AG08395 (cell line): ENCODE measurements at regions not wholly inside any gene's neighbourhood (a gene's known extent, or its start where the extent isn't known, plus 50 kb on each side); places are given as distances from the start of the nearest gene placed in this dataset.

Experiments
- DNase-seq: peaks from one replicate; pipeline ENCODE4 v3.0.0; 2012; ENCODE audit warnings: mixed read lengths, low spot score

DNA sequence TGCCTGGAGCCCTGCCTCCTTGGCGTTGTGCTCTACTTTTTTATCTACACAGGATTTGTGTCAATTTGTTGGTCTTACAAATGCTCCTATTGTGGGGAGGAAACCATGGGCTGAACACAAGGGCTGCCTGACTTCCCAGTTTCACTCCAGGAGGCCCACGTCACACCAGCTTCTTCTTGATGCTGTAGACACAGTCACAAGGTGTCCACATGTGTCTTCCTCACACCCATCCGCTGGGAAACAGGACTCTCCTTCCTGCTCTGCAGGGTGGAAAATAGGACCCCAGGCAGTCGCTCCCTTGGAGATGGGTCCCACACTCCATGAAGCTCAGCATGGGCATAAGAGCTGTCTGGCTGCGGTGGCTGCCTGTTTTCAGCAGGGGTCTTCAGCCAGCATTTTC is 468.2 kb downstream of the EPHA4 start:
- DNase-seq: peak; percentile 5

DNA sequence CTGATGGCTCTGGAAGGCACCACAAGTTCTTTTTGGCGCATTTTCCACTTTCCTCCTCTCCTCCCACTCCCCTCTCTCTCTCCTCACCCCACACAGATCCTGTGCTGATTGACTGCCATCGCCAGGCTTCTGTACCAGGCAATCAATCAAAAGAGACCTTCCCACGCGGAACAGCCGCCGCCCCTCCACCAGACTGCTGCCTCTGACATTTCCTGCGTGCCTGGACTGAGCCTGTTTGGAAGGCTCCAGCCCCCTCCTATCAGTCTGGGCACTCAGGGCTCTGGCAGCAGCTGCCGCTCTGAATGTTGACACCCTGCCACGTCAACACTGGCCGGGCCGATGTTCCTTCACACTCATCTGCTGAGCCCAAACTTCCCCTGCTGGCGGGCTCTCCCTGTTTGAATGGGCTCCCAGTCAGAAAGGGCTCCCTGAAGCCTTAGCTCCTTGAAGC is 467.7 kb downstream of the EPHA4 start:
- DNase-seq: peak; percentile 57

GRCh38 chr2:221106241-221106640 is 465.9 kb downstream of the EPHA4 start:
- DNase-seq: no peak

- no peak for DNase-seq
Measured at GRCh38 chr2:221107424-221107823, 464.7 kb downstream of the EPHA4 start.

DNA sequence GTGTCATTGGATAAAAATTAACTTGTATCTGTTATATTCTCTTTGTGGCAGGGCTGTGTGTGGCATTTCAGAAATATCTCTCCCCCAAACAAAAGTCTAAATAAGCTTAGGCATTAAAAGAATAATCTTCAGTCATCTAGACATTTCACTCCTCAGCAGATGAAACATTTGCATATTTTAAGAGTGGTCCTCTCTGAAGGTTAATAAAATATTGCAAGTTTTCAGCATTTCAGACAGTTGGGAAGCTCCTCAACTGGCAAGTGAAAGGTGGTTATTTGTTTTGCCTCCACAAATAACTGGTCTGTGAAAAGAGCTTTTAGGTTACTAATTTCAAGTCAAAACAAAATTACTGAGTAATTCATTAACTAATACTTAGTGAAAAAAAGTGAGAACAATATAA is 462.6 kb downstream of the EPHA4 start:
- DNase-seq: no peak

GRCh38 chr2:221111739-221112138 is 460.4 kb downstream of the EPHA4 start:
- no peak for DNase-seq

DNA sequence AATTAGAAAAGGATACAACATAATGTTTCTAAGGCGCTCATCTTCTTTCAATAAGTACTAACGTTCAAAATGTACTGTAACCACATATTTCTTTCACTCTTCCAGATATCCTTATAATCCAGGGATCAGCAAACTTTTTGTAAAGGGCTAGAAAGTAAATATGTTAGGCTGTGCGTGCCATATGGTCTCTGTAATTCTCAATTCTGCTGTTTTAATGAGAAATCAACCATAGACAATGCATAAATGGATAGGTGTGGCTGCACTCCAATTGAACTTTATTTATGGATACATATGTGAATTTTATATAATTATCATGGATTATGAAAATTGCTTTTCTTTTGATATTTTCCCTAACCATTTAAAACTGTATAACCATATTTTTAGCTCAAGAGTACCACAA is 459.4 kb downstream of the EPHA4 start:
- no peak for DNase-seq

DNA sequence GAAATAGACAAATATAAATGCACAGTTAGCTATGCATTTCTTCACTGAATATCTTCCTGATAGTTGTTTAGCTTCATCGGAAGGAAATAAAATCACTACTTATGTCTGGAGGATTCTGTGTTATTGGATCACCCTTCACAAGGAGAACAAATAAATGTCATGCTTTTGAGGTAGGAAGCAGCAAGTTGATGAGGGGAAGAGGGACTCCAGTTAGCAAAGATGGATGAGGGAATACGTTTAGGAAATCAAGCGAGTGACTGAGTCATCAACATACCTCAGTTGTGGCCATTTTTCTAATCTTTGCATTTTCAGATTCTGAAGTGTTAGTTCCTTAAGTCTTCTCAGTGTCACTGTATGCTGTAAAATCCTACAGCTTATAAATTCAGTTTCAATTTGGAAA is 456.2 kb downstream of the EPHA4 start:
- DNase-seq: no peak

GRCh38 chr2:221120643-221121042 is 451.5 kb downstream of the EPHA4 start:
- DNase-seq: no peak

DNA sequence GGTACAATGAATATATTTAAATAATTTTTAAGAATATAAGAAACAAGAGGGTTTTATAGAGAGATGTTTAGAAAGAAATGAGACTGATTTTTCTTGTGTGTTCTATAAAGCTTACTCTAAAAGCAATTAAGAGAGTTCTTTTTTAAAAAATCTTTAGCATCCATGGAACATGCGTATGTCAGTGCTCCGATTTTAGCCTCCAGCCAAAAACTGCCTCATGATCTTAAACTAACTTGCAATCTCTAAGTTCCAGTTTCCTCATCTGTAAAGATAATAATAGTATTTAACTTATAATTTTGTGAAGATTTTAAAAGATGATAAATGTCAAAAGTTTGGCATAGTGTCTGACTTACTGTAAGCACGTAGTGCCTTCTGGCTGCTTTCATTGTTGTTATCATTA is 448.7 kb downstream of the EPHA4 start:
- DNase-seq: no peak

DNA sequence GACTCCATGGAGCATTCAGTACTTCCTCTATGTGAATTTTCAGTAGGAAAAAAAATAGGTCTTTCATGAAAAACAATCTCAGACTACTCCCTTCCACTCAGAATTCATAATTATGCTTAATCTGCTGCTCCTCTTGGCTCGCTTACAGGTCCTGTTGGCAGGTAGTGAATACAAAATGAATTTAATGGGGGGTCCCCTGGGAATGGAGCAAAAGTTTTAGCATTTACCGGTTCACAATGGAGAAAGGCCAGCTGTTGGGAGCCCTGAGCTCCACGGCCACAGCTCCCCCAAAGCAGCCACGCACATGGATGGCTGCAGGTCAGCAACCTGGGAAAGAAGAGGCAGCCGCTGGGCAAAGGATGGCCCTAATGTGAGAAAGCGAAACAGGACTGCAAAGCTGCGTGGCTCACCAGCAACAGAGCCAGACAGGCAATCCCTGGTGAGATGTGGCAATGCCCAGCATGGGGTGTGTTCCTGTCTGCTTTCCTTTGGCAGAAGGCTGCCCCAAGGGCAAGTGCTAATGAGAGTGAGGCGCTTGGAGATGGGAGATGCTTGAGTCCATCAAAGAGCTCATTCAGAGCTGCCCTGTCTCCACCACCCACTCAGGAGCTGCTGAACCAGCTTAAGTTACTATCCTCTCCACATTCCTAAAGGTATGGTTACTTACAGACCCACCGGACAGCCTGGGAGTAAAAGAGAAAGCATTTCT is 447.4 kb downstream of the EPHA4 start:
- no peak for DNase-seq

DNA sequence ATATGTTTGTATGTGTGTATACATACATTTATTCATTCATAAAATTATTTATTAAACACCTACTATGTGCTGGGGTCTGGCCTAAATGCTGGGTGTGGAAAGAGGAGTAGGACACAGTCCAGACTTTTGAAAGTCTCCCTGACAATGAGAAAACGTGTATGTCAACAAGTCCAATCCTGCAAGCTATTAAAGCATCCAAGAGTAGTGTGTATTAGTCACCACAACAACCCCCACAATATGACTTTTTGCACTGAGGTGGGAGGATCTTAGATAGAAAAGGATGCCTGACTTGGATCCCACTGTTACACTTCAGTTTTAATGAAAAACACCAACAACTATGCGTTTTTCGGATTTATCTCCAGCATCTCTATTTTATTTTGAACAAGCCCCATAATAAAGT is 446.4 kb downstream of the EPHA4 start:
- DNase-seq: no peak

GRCh38 chr2:221129657-221130056 is 442.4 kb downstream of the EPHA4 start:
- no peak for DNase-seq

DNA sequence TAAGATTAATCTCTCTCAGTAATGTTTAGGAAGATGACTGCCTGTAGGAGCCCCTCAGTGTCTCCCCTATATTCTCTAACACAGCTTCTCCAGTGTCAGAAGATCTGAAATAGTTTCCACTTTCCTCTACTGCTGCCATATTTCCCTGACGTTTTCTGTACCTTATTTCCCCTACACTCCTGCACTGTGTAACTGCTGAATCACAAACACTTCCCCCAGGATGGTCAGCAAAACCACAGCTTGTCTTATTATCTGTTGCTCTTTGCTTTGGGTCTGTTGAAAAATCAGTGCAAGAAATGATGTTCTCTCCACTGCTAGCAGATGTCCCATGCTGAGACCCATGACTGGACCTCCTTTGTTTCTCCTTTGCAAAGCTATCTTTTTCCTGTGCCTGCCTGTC is 441.7 kb downstream of the EPHA4 start:
- DNase-seq: no peak

DNA sequence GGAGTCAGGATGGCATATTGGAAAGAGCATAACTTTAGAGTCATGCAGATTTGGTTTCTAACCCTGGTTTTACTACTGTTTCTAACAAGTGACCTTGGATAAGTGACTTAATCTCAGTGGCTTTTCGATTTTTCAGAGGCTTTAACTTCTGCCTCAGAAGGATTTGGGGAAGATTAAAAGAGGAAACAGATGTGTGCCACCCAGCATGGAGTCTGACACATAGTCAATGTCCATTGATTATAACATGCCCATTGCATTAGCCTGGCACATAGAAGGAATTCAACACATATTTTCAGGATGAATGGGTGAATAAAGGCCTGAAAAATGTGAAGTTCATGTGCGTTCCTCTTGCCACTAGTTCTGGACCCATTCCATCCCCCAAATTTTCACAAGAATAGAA is 438.2 kb downstream of the EPHA4 start:
- DNase-seq: peak; percentile 9

DNA sequence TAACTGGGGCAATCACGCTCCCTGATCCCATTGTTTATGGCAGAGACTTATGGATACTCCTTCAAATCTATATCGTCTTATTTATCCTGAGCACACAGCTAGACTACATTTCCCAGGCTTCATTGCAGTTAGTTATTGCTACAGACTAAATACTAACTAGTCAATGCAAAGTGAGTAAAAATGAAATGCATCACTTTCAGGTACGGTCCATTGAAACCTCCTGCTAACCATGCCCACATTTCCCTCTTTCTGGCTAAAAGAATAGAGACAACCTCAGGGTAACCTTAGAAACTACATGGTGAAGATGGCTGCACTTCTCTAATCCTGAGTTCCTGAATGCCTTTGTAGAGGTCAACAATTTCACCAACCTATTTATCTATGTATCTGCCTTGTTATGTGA is 437.4 kb downstream of the EPHA4 start:
- no peak for DNase-seq

DNA sequence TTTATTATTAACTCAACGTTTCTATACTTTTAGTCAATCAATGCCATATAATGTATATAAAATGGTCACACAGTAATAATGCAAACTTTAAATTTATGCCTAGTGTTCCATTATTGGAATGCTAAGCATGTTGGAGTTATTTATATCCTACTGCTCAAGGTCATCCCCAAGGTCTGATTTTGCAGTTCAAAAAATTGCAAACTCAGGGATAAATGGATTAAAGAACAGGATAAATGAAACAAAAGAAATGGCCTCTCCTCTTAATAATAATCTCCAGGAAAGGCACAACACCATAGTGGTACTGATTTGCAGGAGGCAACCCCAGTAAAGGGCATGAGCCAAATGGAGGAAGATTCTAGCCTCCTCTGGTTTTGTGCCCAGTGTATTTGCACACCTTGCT is 436.4 kb downstream of the EPHA4 start:
- DNase-seq: no peak

DNA sequence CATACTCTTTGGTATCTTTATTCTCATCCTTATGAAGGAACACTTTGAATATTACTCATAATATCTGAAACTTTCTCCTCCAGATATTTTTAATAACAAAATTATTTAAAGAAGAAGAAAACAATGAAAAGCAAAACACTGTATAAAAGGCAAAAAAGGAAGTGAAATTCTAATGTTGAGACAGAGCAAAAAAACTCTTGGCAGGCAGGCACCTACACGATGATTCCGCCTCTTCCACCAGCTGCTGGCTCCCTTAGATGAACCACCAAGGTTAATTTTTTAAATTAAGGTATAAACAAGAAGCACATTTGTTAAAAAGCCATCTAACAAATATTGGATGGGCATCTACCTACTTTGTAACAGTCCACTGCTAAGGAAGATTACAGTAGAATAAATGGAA is 434.7 kb downstream of the EPHA4 start:
- no peak for DNase-seq

DNA sequence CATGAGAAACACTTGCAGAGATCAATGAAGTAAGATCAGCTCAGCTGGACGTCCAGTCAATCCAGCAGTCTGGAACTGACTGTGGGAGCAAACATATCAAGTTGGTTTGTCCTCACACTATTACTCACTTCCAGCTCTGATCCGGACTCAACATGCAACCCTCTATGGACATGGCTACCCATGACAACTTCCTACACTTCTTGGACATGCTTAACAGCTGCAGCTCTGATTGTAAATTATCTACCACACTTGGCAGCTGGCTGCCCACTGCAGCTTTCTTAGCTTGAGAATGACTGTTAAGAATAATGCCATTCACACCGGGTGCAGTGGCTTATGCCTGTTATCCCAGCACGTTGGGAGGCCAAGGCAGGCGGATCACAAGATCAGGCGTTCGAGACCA is 429.8 kb downstream of the EPHA4 start:
- DNase-seq: no peak

GRCh38 chr2:221143231-221143630 is 428.9 kb downstream of the EPHA4 start:
- DNase-seq: no peak

DNA sequence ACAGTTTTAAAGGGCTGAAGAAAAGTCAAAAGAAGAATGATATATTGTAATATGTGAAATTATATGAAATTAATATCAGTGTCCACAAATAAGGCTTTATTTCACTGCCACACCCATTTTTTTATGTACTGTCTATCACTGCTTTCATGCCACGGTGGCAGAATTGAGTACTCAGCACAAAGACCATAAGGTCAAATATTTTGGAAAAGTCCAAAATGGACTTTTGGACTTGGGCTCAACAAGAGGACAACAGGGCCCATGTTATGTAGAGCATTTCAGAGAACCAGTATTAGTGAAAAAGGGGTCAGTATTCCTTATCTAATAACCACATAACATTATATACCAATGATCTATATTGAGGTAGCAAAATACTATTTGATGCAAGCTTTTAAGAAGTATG is 427.2 kb downstream of the EPHA4 start:
- DNase-seq: no peak

DNA sequence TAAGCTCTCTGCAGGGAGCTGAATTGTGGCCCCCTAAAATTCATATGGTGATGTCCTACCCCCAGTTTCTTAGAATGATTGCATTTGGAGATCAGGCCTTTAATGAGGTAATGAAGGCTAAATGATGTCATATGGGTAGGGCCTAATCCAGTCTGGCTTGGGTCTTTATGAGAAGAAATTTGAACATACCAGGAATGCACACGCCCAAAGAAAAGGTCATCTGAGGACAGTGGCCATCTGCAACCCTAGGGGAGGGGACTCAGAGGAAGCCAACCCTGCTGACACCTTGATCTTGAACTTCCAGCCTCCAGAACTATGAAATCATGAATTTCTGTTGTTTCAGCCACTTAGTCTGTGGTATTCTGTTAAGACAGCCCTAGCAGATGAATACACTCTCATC is 426.7 kb downstream of the EPHA4 start:
- no peak for DNase-seq

DNA sequence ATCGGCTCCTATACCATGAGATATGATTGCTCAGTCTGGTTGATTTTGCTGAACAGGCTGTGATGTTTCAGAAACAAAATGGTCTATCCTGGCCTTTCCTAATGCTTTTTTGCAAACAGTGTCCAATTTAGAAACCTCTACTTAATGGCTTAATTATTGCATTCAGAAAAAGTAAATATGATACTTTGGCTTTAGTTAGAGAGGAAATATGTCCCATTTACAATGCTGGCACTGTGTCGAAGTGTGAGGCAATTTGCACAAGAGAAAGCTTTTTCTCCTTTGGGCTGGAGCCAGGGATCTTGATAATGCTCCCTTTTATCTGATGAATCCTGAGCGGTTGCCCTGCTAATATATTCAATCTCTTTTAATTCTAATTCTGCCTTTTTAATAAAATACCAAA is 418.9 kb downstream of the EPHA4 start:
- no peak for DNase-seq

GRCh38 chr2:221154176-221154575 is 417.9 kb downstream of the EPHA4 start:
- no peak for DNase-seq
